ENCODE measurements at regions not wholly inside any gene's neighbourhood (a gene's known extent, or its start where the extent isn't known, plus 50 kb on each side); places are given as distances from the start of the nearest gene placed in this dataset.
"Not testable (repeated sequence)": the region's sequence is repeated elsewhere in the genome, so short reads cannot be mapped to it uniquely, and the experiment has no call there.

GRCh38 chr2:111660811-111661210 is 223.2 kb downstream of the ANAPC1 start:
- no peak for DNase-seq

GRCh38 chr2:111661286-111661940 is 222.6 kb downstream of the ANAPC1 start:
- no peak for DNase-seq

GRCh38 chr2:111662039-111662770 is 221.8 kb downstream of the ANAPC1 start:
- no peak for DNase-seq

- peak; percentile 17 for DNase-seq
These were observed 221.1 kb downstream of the ANAPC1 start for GRCh38 chr2:111662771-111663470.

- no peak for DNase-seq
These were observed 220.3 kb downstream of the ANAPC1 start for GRCh38 chr2:111663471-111664274.

- DNase-seq: no peak
These were observed 219.6 kb downstream of the ANAPC1 start for GRCh38 chr2:111664275-111664850.

- DNase-seq: no peak
These were observed 219.0 kb downstream of the ANAPC1 start for GRCh38 chr2:111665011-111665410.

- DNase-seq: no peak
These were observed 218.4 kb downstream of the ANAPC1 start for GRCh38 chr2:111665551-111666116.

GRCh38 chr2:111666160-111666559 is 217.8 kb downstream of the ANAPC1 start:
- no peak for DNase-seq

- no peak for DNase-seq
These were observed 217.0 kb downstream of the ANAPC1 start for GRCh38 chr2:111667001-111667400.

- DNase-seq: no peak
These were observed 216.3 kb downstream of the ANAPC1 start for GRCh38 chr2:111667542-111668273.

- no peak for DNase-seq
These were observed 215.7 kb downstream of the ANAPC1 start for GRCh38 chr2:111668274-111668616.

GRCh38 chr2:111668741-111669140 is 215.3 kb downstream of the ANAPC1 start:
- DNase-seq: no peak

- no peak for DNase-seq
These were observed 213.9 kb downstream of the ANAPC1 start for GRCh38 chr2:111669928-111670695.

- DNase-seq: no peak
These were observed 213.2 kb downstream of the ANAPC1 start for GRCh38 chr2:111670776-111671175.

GRCh38 chr2:111671426-111672150 is 212.4 kb downstream of the ANAPC1 start:
- no peak for DNase-seq

- not testable (repeated sequence) for DNase-seq
These were observed 211.4 kb downstream of the ANAPC1 start for GRCh38 chr2:111672641-111673040.

- DNase-seq: no peak
These were observed 210.5 kb downstream of the ANAPC1 start for GRCh38 chr2:111673526-111673925.

GRCh38 chr2:111675419-111676194 is 208.4 kb downstream of the ANAPC1 start:
- no peak for DNase-seq

Data from stimulated activated CD4-positive, alpha-beta T cell treated with anti-CD3 and anti-CD28 coated beads, Interleukin-12 subunit alpha, Interleukin-12 subunit beta, amount 100 ng/mL, for 4 hours (primary cell).